Left ventricle myocardium inferior (tissue), 1 donor: ENCODE measurements at regions not wholly inside any gene's neighbourhood (a gene's known extent, or its start where the extent isn't known, plus 50 kb on each side); places are given as distances from the start of the nearest gene placed in this dataset.

ENCODE experiments used
- DNase-seq: peaks from one replicate; pipeline ENCODE4 v3.0.0-alpha.2; 2020
- H3K27ac ChIP-seq: fragments of 200-600 bp; replicated peaks from 2 replicates; pipeline ENCODE4 v1.8.0; 2021
- H3K27me3 ChIP-seq: fragments of 200-600 bp; 2 replicates; pipeline ENCODE4 v1.8.0; 2021; ENCODE audit warnings: low read depth
- H3K36me3 ChIP-seq: fragments of 200-600 bp; 2 replicates; pipeline ENCODE4 v1.8.0; 2021
- H3K4me1 ChIP-seq: fragments of 200-600 bp; 2 replicates; pipeline ENCODE4 v1.8.0; 2021
- H3K4me3 ChIP-seq: fragments of 200-600 bp; 2 replicates; pipeline ENCODE4 v1.8.0; 2021; ENCODE audit warnings: mild to moderate bottlenecking, moderate library complexity
- H3K9me3 ChIP-seq: fragments of 200-600 bp; replicated peaks from 2 replicates; pipeline ENCODE4 v1.8.0; 2021
- intact Hi-C: fragments of 100-400 bp; cut with micrococcal nuclease; formaldehyde crosslinking; loops from one replicate; pipeline ENCODE4 v1.11.0; 2022
- TF ChIP-seq, protein P1 (sequence below): fragments of 200-600 bp; IDR thresholded peaks from 2 replicates; pipeline ENCODE4 v1.8.0; 2021; ENCODE audit warnings: antibody characterized with exemption, mild to moderate bottlenecking, borderline replicate concordance
- donor health status: DM: no; HTN: yes; CAD: no; lungs with severe emphysema.

DNA sequence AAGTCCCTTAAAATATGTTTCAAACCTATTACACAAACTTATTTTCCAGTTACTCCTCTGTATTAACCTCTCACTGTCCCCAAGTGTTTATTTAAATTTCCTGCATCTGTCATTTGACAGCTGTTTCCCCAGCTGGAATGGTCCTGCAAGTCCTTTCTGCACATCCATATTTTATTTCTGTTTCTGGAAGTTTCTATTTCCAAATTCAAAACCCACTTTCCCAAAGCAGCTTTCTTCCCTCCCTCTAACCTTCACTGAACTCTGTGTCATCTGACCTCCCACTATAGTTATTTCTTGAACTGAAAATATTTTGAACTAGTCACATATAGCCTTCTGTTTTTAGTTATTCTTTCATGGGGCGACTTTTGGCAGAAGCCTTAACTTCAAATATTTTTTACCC lies 459.4 kb upstream of the MC4R start:
- TF ChIP-seq, protein P1, sequence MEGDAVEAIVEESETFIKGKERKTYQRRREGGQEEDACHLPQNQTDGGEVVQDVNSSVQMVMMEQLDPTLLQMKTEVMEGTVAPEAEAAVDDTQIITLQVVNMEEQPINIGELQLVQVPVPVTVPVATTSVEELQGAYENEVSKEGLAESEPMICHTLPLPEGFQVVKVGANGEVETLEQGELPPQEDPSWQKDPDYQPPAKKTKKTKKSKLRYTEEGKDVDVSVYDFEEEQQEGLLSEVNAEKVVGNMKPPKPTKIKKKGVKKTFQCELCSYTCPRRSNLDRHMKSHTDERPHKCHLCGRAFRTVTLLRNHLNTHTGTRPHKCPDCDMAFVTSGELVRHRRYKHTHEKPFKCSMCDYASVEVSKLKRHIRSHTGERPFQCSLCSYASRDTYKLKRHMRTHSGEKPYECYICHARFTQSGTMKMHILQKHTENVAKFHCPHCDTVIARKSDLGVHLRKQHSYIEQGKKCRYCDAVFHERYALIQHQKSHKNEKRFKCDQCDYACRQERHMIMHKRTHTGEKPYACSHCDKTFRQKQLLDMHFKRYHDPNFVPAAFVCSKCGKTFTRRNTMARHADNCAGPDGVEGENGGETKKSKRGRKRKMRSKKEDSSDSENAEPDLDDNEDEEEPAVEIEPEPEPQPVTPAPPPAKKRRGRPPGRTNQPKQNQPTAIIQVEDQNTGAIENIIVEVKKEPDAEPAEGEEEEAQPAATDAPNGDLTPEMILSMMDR = no peak
- H3K27ac ChIP-seq = no peak overlapping the region
- intact Hi-C loops = no loop called here
- no peaks in the 10 kb centered on the region for H3K9me3 ChIP-seq
- H3K27me3 ChIP-seq = no peaks in the 10 kb centered on the region
- no peaks in the 10 kb centered on the region for H3K4me1 ChIP-seq
- H3K4me3 ChIP-seq = no peak overlapping the region
- DNase-seq = no peak
- H3K36me3 ChIP-seq = no peaks in the 10 kb centered on the region

DNA sequence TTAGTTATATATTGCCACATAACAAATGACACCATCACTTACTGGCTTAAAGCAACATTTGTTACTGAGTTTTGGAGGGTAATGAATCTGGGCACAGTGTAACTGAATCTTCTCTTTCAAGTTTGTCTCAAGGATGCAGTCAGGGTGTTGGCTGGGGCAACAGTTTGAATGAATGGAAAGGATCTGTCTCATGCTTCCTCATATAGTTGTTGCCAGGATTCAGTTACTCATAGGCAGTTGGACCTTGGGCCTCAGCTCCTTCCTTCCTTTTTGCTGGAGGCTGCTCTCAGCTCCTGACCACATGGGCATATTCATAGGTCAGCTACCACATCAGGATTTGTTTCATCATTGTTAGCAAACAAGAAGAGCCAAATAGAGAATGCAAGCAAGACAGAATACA lies 466.1 kb upstream of the MC4R start:
- intact Hi-C loops = no loop called here
- peaks cover 23% of the 10 kb centered on the region for H3K9me3 ChIP-seq
- H3K27me3 ChIP-seq = no peaks in the 10 kb centered on the region
- TF ChIP-seq, protein P1 = no peak
- H3K4me3 ChIP-seq = no peak overlapping the region
- DNase-seq = no peak
- no peaks in the 10 kb centered on the region for H3K36me3 ChIP-seq
- H3K4me1 ChIP-seq = no peaks in the 10 kb centered on the region
- H3K27ac ChIP-seq = no peak overlapping the region

DNA sequence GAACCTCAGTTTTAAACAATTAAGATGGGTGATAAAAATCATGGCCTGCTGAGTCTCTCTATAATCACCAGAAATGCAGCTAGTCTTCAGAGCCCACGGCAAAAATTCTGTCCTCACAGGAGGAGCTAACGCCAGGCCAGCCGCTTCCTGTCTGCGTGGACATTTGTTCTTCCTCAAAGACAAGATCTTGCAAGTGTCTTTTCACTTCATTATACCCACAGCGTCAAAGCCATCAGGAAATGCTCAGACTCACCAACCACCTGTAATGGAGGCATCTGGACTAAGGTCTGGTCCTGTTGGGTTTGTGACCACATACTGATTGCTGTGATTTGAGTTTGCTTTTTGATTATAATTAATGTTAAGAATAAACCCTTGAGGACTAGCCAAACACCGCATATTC lies 473.8 kb upstream of the MC4R start:
- Histone ChIP-seq H3K27ac (no peak overlapping the region), H3K36me3 (no peaks in the 10 kb centered on the region), H3K27me3 (no peaks in the 10 kb centered on the region), H3K4me1 (no peaks in the 10 kb centered on the region), H3K4me3 (no peak overlapping the region), H3K9me3 (peaks cover 30% of the 10 kb centered on the region)
- TF ChIP-seq, protein P1 = no peak
- intact Hi-C loops = no loop called here
- DNase-seq = no peak

DNA sequence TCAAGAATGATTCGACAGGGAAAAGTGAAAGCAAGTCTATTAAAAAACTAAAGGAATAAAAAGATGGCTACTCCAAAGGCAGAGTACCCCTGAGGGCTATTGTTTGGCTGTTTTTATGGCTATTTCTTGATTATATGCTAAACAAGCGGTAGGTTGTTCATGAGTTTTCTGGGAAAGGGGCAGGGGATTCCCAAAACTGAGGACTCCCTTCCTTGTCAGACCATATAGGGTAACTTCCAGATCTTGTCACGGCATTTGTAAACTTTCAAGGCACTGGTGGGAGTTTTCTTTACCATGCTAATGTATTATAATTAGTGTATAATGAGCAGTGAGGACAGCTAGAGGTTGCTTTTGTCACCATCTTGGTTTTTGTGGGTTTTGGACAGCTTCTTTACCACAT lies 474.9 kb upstream of the MC4R start:
- TF ChIP-seq, protein P1 = no peak
- no peaks in the 10 kb centered on the region for H3K27me3 ChIP-seq
- H3K4me1 ChIP-seq = no peaks in the 10 kb centered on the region
- H3K9me3 ChIP-seq = peaks cover 23% of the 10 kb centered on the region
- no peak overlapping the region for H3K4me3 ChIP-seq
- no peak overlapping the region for H3K27ac ChIP-seq
- H3K36me3 ChIP-seq = no peaks in the 10 kb centered on the region
- no peak for DNase-seq
- intact Hi-C loops = no loop called here

DNA sequence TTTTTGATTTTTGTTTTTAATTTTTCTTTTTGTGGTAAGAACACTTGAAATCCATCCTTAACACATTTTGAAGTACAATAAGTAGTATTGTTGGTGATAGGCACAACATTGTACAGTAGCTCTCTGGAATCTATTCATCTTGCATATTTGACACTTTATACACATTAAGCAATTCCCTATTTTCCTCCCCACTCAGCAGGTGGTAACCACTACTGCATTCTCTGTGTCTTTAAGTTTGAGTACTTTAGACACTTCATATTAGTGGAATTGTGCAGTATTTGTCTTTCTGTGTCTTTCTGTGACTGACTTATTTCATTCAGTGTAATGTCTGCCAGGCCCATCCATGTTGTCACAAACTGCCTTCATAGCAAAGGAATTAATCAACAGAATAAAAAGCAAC lies 471.7 kb upstream of the CDH20 start:
- DNase-seq = no peak
- intact Hi-C loops = no loop called here
- H3K27me3 ChIP-seq = no peaks in the 10 kb centered on the region
- no peaks in the 10 kb centered on the region for H3K4me1 ChIP-seq
- no peak overlapping the region for H3K27ac ChIP-seq
- no peak overlapping the region for H3K4me3 ChIP-seq
- no peaks in the 10 kb centered on the region for H3K9me3 ChIP-seq
- H3K36me3 ChIP-seq = no peaks in the 10 kb centered on the region
- TF ChIP-seq, protein P1 = no peak

DNA sequence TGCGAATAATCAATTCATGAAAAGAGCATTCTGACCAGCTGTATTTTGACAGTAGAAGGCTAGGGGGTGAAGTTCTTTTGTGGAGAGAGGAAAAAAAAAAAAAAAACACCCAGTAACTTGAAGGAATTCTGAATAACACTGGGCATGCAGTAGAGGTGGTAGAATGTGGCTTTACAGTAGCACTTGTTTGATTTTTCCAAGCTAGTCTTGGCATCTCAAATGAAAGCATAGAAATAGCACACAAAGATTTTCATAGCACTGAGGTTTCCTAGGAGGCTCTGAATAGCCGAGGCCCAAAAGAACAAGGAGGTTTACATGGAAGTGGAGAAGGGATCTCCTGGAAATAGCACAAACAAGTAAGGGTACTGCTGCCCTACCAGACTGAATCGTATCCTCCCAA lies 470.2 kb upstream of the CDH20 start:
- TF ChIP-seq, protein P1 = no peak
- Histone ChIP-seq H3K9me3 (no peaks in the 10 kb centered on the region), H3K4me1 (no peaks in the 10 kb centered on the region), H3K4me3 (no peak overlapping the region), H3K36me3 (no peaks in the 10 kb centered on the region), H3K27ac (no peak overlapping the region), H3K27me3 (no peaks in the 10 kb centered on the region)
- intact Hi-C loops = no loop called here
- no peak for DNase-seq
